ENCODE measurements at regions not wholly inside any gene's neighbourhood (a gene's known extent, or its start where the extent isn't known, plus 50 kb on each side); places are given as distances from the start of the nearest gene placed in this dataset.
"Not testable (repeated sequence)": the region's sequence is repeated elsewhere in the genome, so short reads cannot be mapped to it uniquely, and the experiment has no call there.

DNA sequence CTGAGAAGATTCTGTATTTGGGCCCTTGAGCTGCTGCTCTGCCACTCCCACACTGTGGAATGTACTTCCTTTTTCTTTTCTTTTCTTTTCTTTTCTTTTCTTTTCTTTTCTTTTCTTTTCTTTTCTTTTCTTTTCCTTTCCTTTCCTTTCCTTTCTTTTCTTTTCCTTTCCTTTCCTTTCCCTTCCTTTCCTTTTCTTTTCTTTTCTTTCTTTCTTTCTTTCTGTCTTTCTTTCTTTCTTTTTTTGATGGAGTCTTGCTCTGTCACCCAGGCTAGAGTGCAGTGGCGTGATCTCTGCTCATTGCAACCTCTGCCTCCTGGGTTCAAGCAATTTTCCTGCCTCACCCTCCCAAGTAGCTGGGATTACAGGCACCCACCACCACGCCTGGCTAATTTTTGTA is 89.8 kb downstream of the DNAAF6 start:
- not testable (repeated sequence) for DNase-seq (ENCODE audit: low read depth in 2 of 3, low spot score in 2 of 3)

DNA sequence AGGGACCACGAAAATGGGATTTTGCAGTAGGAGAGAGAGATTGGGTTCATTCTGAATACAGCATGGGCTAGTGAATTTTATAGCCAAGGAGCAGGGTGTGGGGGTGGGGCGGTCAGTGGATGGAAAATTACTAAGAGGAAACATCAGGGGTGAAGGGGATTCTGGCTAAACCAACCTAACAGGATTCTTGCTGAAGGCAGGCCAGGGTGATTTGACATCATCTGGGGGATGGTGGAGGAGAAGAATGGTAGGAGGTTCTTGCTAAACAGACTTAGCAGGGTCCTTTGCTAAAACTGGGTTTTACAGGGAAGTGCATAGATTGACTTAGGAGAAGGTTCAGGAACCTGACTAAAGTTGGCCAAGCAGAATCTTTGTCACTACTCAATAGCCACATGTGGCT is 91.9 kb downstream of the DNAAF6 start:
- DNase-seq (ENCODE audit: low read depth in 2 of 3, low spot score in 2 of 3): no peak

DNA sequence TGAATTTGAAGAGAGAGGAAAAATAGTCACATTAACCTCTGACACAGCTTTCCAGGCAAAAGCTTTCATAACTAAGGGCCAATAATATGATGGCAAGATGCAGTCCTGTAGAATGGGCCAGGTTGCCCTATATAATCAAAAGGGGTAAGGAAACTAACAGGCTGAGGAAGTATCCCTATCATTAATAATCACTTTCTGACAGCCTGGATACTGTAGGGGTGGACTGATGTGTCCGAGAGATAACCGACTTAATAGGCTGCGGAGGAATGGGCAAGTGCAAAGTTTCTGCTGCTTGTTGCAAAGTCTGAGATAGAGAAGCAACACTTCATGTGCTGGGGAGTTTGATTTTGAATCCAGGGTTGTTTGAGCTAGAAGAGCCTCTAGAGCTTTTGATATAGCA is 94.8 kb downstream of the DNAAF6 start:
- no peak for DNase-seq (ENCODE audit: low read depth in 2 of 3, low spot score in 2 of 3)

DNA sequence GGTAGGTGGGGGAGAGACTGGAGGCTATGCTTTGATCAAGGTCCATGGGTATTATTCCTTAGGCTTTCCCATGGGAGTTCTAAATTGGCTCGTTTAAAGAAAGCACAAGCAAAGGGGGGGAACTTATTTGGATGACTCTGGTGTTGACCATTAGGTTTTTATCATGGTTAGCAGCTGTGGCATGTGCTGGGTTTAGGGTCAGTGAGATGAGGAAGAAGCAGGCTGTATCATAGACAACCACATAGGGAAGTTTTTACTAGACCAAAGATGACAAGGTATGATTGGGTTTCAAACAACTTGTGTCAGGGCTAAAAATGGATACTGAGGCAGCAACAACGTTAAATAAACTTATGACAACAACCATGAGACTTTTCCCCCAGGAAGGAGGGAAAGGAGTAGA is 97.7 kb downstream of the DNAAF6 start:
- DNase-seq (ENCODE audit: low read depth in 2 of 3, low spot score in 2 of 3): no peak

DNA sequence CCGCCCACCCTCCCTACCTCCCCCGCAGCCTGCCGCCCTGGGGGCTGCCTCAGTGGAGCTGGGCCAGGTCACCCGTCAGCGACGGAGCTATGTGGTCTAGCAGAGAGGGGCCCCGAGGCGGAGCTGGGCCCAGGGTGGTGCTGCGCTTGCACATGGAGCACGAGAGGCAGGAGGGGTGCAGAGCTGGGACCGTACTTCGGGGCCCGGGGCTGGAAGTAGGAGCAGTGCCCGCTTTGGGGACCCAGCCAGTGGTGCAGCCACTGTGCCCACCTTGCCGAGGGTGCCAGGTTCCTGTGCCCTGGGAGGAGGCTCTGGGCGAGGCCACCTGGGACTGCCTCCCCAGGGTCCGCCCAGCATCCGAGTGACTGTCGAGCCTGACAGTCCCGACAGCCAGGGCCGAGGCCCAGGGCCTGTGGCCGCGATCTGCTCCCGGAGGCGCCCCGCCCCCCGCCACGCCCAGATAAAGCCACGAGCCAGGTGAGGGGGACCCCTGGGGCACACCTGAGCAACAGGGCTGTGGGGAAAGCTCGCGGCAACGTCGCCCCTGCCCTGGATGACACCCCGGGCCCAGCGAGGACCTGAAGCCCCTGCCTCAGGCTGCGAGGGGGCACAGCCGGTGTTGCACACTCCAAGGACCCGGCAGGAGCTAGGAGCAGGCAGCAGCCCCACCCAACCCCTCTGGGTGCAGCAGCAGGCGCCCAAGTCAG is 117.5 kb downstream of the DNAAF6 start:
- DNase-seq (ENCODE audit: low read depth in 2 of 3, low spot score in 2 of 3): no peak

DNA sequence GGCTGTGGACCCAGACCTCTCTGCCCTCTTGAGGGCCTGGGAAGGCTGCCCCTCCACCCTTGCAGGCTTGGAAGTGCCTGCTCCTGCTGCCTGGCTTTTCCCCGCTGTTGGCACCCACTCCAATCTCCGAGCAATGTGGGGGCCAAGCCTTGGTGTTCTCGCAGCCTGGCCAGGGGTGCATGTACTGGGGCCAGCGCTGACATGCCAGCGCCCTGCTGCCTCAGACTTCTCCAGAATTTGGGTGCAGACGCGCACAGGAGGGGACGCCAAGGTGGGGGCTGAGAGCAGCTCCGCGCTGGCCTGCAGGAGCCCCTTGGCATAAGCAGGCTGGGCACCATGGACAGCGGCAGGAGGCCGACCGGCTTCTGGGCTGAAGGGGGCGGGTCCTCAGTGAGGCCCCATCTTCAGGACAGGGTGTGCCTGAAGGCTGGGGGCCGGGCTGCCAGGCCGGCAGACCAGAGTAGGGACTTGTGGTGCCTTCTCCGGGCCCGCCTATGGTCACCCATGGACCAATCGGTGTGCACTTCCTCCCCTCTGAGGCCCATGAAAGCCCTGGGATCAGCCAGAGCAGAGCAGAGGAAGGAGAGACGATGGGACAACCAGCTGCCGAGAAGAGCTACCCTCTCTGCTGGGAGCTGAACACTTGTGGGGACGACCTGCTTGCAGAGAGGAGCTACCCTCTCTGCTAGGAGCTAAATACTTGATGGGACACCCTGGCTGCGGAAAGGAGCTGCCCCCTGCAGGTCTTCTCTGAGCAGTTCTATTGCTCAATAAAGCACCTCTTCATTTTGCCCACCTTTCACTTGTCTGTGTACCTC is 118.3 kb downstream of the DNAAF6 start:
- DNase-seq (ENCODE audit: low read depth in 2 of 3, low spot score in 2 of 3): peak in 2 of 3 donors; percentile 14 to 39

DNA sequence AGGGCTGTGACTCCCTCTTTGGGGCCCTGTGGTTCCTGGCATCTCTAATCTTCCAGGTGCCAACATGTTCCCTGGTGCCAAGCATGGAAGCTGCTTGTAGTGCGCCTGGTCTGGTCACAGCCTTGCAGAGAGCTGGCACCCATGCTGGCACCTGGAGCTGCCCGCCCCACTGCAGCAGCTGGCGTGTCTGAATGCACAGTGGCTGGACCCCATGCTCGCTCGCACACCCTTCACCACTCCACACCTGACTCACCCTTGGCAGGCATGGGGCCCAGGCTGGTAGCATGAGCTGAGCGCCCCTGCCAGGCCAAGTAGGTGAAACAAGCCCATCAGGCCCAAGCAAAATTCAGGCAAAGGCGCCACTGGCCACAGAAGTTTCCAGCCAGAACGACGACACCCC is 119.1 kb downstream of the DNAAF6 start:
- no peak for DNase-seq (ENCODE audit: low read depth in 2 of 3, low spot score in 2 of 3)

DNA sequence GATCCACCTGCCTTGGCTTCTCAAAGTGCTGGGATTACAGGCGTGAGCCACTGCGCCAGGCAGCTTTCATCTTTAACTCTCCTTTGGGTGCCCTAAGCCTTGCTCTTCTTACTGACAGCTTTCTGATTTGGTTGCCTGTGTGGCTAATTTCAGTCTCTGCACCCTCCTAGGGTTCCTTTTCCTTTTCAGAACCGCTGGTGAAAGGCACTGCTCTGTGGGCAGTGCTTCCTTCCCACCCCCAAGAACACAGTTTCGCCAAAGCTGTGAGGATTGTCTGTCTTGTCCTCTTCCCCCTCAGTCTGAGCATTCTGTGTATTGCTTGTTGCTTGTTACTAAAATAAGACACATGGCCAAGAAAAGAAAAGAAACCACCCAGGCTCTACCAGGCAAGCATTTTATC is 101.4 kb upstream of the FRMPD3 start:
- no peak for DNase-seq (ENCODE audit: low read depth in 2 of 3, low spot score in 2 of 3)

DNA sequence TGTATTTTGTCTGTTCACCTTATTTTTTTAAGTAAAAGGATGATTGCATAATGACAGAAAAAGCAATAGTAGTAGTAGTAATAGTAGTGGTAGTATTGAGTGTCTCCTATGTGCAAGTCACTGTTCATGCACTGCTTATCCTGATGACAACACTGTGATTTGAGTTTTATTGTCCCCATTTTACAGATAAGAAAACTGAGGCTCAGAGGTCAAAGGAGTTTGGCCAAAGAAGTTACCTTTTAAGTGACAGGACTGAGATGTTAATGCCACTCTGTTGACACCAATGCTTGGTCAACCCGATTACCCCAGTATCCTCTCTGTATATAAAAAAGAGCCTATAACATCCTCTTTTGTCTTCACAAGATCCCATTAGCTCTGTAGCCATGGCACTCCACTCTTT is 100.5 kb upstream of the FRMPD3 start:
- DNase-seq (ENCODE audit: low read depth in 2 of 3, low spot score in 2 of 3): no peak

DNA sequence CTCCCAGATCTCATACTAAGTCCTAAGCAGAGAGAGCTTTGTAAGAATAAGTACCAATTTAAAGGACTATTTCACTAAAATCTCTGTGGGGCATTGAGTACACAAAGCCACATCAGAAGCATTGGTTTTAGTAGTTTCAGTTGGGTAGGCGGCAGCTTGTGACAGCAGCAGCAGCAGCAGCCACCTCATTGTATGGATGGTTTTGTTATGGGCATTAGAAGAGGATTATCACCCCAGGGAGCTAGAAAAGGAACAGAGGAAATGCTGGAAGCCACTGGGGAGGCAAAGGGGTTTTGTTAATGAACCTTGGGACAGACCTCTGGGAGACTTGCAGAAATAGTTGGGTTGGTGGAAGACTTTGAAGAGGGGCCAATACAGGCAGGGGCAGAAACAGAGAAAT is 93.9 kb upstream of the FRMPD3 start:
- DNase-seq (ENCODE audit: low read depth in 2 of 3, low spot score in 2 of 3): no peak

DNA sequence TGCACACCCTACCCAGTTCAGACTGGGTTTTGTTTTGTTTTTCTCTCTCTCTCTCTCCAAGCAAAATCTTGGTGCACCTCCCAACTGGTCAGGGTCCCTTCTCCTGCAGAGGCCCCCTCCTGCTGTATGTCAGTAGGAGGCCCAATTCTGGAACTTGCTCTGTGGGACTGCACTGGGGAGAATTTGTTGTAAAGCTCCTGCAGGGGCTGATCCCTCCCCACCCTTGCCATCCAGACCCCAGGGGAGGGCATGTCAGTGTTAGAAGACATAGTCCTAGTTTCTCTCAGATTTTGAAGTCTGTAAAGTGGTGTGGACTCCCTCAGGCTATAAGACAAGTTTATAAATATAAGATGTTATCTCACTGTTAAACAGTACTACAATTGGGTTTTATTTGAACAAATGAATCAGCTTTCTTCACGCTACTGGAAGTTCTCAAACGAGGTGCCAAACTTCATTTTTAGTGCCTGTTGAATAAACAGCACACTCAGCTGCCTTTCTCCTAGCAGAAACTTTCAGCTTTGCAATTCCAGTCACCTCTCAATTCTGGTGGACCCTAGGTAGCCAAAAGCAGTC is 88.6 kb upstream of the FRMPD3 start:
- no peak for DNase-seq (ENCODE audit: low read depth in 2 of 3, low spot score in 2 of 3)

DNA sequence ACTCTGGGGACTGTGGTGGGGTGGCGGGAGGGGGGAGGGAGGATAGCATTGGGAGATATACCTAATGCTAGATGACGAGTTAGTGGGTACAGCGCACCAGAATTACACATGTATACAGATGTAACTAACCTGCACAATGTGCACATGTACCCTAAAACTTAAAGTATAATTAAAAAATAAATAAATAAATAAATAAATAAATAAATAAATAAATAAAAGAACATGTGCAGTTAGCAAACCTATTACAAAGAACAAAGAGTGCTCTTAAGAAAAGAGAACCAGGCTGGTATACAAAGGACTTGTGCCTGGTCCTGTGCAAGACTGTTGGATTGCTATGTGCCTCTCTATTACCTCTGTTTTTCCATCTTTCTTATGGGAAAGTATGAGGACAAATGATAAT is 79.3 kb upstream of the FRMPD3 start:
- not testable (repeated sequence) for DNase-seq (ENCODE audit: low read depth in 2 of 3, low spot score in 2 of 3)

DNA sequence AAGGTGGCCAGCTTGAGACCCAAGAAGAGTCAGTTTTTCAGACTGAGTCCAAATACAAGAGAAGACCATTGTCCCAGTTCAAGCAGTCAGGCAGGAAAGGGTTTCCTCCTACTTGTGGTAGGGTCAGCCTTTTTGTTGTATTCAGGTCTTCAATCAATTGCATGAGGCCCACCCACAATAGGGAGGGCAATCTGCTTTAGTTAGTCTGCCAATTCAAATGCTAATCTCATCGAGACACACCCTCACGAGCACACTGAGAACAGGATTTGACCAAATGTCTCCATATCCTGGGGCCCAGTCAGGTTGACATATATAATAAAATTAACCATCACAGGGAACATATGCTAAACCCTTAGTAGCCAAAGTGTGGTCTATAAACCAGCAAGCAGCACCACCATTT is 75.3 kb upstream of the FRMPD3 start:
- DNase-seq (ENCODE audit: low read depth in 2 of 3, low spot score in 2 of 3): no peak

DNA sequence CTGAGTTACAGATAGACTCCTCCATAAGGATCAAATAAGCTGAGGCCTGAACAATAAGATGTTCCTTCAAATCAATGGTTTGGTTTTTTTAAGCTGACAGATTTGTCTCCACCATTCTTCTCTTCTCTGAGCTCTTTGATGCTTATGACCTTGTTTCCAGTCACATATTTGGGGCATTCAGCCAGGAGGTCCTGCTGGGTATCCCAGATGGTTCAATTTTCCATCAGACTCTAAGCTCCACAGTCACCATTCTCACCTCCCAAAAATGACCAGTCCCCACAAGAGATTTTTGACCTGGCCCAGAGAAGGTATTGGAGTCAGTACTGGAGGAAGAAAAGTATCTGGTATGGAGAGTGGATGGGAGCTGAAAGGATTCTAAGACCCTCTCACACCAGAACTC is 74.6 kb upstream of the FRMPD3 start:
- no peak for DNase-seq (ENCODE audit: low read depth in 2 of 3, low spot score in 2 of 3)

DNA sequence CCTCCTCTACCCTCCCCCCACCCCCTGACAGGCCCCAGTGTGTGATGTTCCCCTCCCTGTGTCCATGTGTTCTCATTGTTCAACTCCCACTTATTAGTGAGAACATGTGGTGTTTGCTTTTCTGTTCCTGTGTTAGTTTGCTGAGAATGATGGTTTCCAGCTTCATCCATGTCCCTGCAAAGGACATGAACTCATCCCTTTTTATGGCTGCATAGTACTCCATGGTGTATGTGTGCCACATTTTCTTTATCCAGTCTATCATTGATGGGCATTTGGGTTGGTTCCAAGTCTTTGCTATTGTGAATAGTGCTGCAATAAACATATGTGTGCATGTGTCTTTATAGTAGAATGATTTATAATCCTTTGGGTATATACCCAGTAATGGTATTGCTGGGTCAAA is 73.3 kb upstream of the FRMPD3 start:
- DNase-seq (ENCODE audit: low read depth in 2 of 3, low spot score in 2 of 3): not testable (repeated sequence)

DNA sequence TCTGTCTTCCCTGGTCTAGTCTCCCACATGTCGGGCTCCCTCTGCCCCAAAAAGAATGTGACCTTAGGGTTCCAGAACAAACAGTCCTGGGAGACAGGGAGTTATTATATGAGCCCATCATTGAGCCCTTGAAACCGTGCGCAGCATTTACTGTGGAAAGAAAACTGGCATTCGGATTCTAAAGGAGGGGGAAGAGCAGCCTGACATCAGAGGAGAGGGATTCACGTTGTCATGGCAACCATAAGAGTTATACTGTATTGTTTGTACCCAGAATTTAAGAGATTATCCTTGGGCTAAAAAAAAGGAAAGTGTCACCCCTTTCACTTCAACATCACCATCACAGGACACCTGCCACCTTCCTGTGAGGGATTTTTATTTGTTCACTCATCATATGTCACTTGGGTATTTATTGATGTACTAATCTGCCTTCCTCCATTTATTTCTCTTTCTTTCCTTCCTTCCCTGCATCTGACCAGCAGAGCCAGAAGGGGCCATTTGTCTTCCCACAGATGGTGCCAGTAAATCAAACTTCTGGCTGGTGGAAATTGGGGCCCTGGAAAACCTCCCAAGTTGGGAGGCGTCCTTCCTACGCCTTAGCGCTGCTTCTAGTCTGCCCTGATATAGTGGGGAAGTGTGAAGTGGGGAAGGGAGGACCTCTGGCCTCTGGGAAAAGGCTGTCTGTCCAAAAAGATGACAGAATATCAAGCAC is 64.9 kb upstream of the FRMPD3 start:
- no peak for DNase-seq (ENCODE audit: low read depth in 2 of 3, low spot score in 2 of 3)

DNA sequence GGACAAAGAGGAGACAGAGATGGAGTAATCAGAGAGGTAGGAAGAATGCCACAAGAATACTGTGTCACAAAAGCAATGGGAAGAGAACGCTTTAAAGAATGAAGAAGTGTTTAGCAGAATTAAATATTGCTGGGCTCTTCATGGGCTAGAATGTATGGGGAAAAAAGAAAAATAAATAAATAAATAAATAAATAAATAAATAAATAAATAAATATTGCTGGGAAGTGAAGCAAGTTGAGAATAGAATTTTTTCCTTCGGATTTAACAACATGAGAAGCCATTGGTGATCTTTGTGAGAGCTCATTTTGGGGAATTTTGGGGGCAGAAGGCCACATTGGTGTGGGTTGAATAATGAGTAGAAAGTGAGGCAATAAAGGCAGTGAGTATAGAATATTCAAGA is 59.7 kb upstream of the FRMPD3 start:
- DNase-seq (ENCODE audit: low read depth in 2 of 3, low spot score in 2 of 3): no peak

DNA sequence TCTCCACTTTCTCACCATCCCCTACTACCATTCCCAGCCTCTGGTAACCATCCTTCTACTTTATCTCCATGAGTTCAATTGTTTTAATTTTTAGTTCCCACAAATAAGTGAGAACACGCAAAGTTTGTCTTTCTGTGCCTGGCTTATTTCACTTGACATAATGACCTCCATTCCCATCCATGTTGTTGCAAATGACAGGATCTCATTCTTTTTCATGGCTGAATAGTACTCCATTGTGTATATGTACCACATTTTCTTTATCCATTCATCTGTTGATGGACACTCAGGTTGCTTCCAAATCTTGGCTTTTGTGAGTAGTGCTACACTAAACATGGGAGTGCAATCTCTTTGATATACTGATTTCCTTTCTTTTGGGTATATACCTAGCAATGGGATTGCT is 55.8 kb upstream of the FRMPD3 start:
- DNase-seq (ENCODE audit: low read depth in 2 of 3, low spot score in 2 of 3): not testable (repeated sequence)

DNA sequence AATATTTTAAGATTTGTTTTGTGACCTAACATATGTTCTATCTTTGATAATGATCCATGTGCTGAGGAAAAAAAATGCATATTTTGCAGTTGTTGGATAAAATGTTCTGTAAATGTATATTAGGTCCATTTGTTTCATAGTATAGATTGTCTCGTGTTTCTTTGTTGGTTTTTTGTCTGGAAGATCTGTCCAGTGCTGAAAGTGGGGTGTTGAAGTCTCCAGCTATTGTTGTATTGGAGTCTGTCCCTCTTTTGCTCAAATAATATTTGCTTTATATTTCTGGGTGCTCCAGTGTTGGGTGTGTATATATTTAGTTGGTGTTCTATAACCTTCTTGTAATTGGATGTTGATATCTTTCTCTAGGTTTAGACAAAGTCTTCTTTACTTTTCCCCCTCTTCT is 53.2 kb upstream of the FRMPD3 start:
- no peak for DNase-seq (ENCODE audit: low read depth in 2 of 3, low spot score in 2 of 3)

DNA sequence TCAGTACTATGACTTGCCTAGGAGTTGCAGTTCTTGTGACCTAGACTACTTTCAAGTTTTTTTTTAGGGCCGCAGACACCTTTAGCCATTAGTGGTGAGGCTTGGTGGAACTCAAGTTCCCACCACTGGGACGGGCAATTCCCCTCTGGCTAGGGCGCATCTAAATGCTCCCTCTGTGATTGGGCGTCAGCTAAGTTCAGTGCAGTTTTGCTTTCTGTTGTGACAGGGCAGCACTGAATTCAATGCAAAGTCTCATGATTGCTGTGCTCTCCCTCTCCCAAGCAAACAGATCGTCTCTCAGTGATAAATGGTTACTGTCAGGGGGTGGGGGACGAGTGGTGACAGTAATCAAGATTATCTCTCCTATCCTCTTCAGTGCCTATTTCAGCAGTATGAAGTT is 52.7 kb upstream of the FRMPD3 start:
- DNase-seq (ENCODE audit: low read depth in 2 of 3, low spot score in 2 of 3): no peak

DNA sequence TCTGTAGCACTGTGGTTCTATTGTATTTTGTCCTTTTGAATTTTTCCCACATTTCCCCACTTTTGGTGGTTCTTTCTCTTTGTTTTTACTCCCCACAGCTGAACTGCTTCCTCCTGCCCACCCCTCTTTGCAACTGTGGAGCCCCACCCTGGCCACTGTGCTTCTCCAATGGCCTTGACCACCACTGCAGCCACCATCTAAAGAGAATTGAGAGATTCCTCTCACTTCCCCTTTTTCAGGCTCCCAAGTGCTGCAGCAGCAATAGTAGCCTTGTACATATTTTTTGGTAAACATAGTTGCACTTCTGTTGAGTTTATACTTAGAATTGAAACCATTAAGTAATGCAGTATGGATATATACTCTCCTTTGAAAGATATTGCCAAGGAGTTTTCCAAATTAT is 51.3 kb upstream of the FRMPD3 start:
- no peak for DNase-seq (ENCODE audit: low read depth in 2 of 3, low spot score in 2 of 3)

All from hematopoietic multipotent progenitor cell (in vitro differentiated cells).